AG04449 (cell line): ENCODE measurements at regions not wholly inside any gene's neighbourhood (a gene's known extent, or its start where the extent isn't known, plus 50 kb on each side); places are given as distances from the start of the nearest gene placed in this dataset.

Experiments used
- CTCF ChIA-PET: fragments of 350-600 bp; formaldehyde crosslinking; extraction: SDS; loops from one replicate; lab custom pipeline; 2021; ENCODE audit warnings: antibody characterized with exemption; lab: Yijun Ruan, JAX
- POLR2A ChIA-PET: fragments of 400-600, 350-600 bp; formaldehyde crosslinking; extraction: SDS; loops from one replicate; lab custom pipeline; 2020; ENCODE audit warnings: antibody characterized with exemption, inconsistent platforms; lab: Yijun Ruan, JAX
- DNase-seq: peaks from one replicate; pipeline ENCODE4 v3.0.0-alpha.2; 2010; ENCODE audit warnings: low read depth, low spot score
- H3K4me3 ChIP-seq: 2 replicates; pipeline ENCODE4 v1.5.1; 2011; ENCODE audit warnings: low read depth, mild to moderate bottlenecking, control low read depth, low read length
- CTCF ChIP-seq: IDR thresholded peaks from one replicate; pipeline ENCODE4 v1.5.1; 2011; ENCODE audit warnings: mild to moderate bottlenecking, moderate library complexity, low read length, control low read depth, inconsistent platforms; ENCODE audit not compliant: insufficient read depth; ENCODE audit errors: missing control alignments

DNA sequence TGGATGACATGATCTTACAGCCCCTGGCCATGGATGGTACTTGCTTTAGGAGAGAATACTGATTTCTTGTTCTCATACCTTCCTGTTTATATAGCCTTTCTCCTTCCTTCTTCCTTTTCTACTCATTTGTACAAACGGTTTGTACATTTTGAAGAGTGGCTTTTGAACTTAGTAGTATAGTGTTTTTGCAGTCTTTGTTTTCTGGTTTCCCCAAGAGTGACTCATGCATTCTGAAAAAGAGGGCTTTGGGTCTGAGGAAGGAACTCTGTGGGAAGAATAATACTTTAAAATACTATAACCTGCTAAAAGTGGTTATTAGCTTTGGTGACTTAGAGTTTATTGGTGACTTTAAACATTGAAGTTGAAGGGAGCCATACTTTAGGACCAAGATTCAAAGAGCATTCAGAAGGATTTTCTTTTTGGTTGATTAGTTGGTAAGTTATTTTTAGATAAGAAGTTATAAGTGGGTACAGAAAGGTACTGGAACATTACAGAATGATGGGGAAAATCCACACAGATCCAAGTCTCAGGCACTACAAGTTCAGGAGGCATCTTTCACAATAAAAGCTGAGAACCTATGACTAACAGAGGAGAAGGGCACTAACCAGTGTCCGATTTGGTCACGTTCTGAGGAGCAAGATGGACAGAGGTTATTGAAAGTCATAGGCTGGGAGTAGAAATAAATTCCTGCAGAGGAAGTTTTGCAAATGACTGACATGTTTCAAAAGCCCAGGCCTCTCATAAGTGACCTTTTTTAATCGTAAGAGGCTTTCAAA lies 369.6 kb upstream of the AZI2 start:
- DNase-seq = no peak
- no peak overlapping the region for H3K4me3 ChIP-seq
- ChIA-PET POLR2A (no interaction called here), CTCF (no interaction called here)
- no peak for TF ChIP-seq CTCF

GRCh38 chr3:28726840-28727239 lies 378.2 kb upstream of the AZI2 start:
- H3K4me3 ChIP-seq = no peak overlapping the region
- POLR2A ChIA-PET = no interaction called here
- CTCF ChIA-PET = interaction anchor here (0.8 to 1.7 kb wide), 2 partner anchors 11 to 250 kb away, joined by 3 to 4 read pairs; no protein-coding TSS in a partner anchor
- DNase-seq = no peak
- peak; percentile 37 for TF ChIP-seq CTCF

DNA sequence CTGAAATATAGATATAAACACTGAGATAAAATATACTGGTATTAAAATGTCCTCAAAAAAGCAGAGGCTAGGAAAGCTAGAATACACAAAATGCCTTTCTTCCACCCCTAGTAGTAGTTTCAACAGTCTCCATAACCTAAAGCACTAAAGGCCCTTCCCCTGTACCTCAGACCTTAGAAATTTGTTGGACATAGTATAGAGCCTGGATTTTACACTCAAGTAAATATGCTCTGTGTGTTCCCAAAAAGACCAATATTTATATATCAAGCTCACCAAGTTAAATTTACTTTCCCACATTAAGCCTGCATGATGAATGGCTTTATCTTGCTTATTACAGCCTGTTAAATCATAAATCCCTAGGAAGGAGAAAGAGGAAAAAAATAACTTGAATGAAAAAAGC lies 378.7 kb upstream of the AZI2 start:
- no peak for TF ChIP-seq CTCF
- POLR2A ChIA-PET = no interaction called here
- CTCF ChIA-PET = no interaction called here
- no peak overlapping the region for H3K4me3 ChIP-seq
- DNase-seq = no peak

DNA sequence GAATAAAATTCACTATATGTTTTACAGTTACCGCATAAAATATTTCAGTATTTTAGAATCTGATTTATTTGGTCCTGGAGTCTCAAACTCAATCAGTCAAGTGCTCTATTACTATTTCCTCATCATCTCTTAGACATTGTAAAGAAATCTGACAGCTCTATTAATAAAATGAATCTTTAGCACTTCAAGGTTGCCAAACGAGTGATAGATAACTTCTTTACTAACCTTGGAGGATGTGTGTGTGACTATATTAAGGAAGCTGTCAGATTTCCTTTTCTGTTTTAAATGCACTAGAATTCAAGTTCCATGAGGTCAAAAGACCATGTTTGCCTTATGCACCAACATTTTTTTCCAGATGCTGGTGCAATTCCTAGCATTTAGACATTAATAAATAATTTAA lies 389.8 kb upstream of the AZI2 start:
- no peak for TF ChIP-seq CTCF
- H3K4me3 ChIP-seq = no peak overlapping the region
- ChIA-PET CTCF (no interaction called here), POLR2A (no interaction called here)
- DNase-seq = no peak

DNA sequence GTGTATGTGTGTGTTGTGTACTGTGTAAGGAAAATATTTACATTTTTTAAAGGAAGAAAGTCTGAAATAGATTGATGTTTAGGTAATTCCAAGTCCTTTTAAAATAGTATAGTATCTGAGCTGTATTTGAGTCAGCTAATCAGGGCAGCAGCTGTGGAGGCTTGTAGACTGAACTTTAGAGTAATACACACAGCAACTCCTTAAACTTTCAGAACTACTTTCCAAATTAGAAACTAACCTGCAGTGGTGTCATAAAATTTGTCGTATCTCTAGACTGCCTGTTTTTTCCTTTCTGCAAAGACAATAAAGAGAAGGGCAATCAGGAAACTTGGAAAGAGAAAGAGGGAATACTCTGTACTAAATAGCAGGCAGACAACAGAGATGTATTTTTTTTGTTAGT lies 391.0 kb upstream of the AZI2 start:
- POLR2A ChIA-PET = no interaction called here
- TF ChIP-seq CTCF = no peak

DNA sequence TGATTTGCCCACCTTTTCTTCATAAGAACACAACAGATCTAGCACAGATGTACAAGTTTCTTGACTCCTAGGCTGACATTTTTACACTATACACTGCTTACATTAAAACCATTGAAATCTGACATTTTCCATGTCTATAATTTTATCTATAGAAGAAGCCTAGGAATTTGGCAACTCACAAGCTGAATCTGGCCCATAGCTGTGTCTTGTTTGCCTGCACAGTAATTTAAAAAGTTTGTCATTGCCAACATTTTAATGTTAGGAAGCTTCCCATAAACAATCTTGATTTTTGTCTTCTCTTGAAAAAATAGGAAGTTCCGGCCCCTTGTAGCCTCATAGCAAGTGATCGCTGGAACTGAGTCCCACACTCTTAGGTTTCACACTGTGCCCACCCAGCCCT lies 394.6 kb upstream of the AZI2 start:
- no peak for TF ChIP-seq CTCF
- no peak overlapping the region for H3K4me3 ChIP-seq
- DNase-seq = no peak
- CTCF ChIA-PET = no interaction called here
- POLR2A ChIA-PET = no interaction called here

More for the DNA sequence above, 391.0 kb upstream of the AZI2 start:
- DNase-seq = no peak
- H3K4me3 ChIP-seq = no peak overlapping the region
- CTCF ChIA-PET = no interaction called here
